OCI-LY3 (cell line): ENCODE measurements at regions not wholly inside any gene's neighbourhood (a gene's known extent, or its start where the extent isn't known, plus 50 kb on each side); places are given as distances from the start of the nearest gene placed in this dataset.
"Not testable (repeated sequence)": the region's sequence is repeated elsewhere in the genome, so short reads cannot be mapped to it uniquely, and the experiment has no call there.

ENCODE experiments used
- H2AFZ ChIP-seq: fragments of 200-600, 300-600 bp; shearing (Covaris generic); 2 replicates; pipeline ENCODE4 v1.6.0; 2014; ENCODE audit warnings: antibody characterized with exemption, low read depth, low read length
- H3K27ac ChIP-seq: fragments of 200-600, 300-600 bp; sonication (generic); 2 replicates; pipeline ENCODE4 v1.5.1; 2014; ENCODE audit warnings: mild to moderate bottlenecking, low read length, moderate library complexity, mixed read lengths
- H3K27me3 ChIP-seq: fragments of 200-600, 300-600 bp; sonication (generic); 2 replicates; pipeline ENCODE4 v1.6.1; 2014; ENCODE audit warnings: low read depth, low read length, mixed read lengths
- H3K36me3 ChIP-seq: fragments of 200-600, 300-600 bp; sonication (generic); replicated peaks from 2 replicates; pipeline ENCODE3; 2014; ENCODE audit warnings: low read depth, low read length, mixed read lengths
- H3K4me1 ChIP-seq: fragments of 300-600, 200-600 bp; sonication (generic); 2 replicates; pipeline ENCODE4 v1.6.1; 2014; ENCODE audit warnings: low read length, mixed read lengths
- H3K4me2 ChIP-seq: fragments of 200-600, 300-600 bp; sonication (generic); 2 replicates; pipeline ENCODE4 v1.6.1; 2014; ENCODE audit warnings: low read length, mixed read lengths
- H3K4me3 ChIP-seq: fragments of 300-600, 200-600 bp; sonication (generic); 2 replicates; pipeline ENCODE4 v1.5.1; 2014; ENCODE audit warnings: antibody characterized with exemption, mild to moderate bottlenecking, low read length, moderate library complexity
- H3K79me2 ChIP-seq: fragments of 300-600, 200-600 bp; shearing (Covaris generic); 2 replicates; pipeline ENCODE4 v1.6.1; 2014; ENCODE audit warnings: mild to moderate bottlenecking, low read length, mixed read lengths
- H3K9ac ChIP-seq: fragments of 300-600, 200-600 bp; shearing (Covaris generic); 2 replicates; pipeline ENCODE4 v1.6.0; 2014; ENCODE audit warnings: mild to moderate bottlenecking, low read length, moderate library complexity
- H3K9me3 ChIP-seq: fragments of 200-600, 300-600 bp; shearing (Covaris generic); 2 replicates; pipeline ENCODE4 v1.6.1; 2014; ENCODE audit warnings: low read length, mixed read lengths; ENCODE audit not compliant: insufficient read depth
- H4K20me1 ChIP-seq: fragments of 200-600, 300-600 bp; sonication (generic); 2 replicates; pipeline ENCODE4 v1.6.1; 2016; ENCODE audit warnings: low read length, mixed read lengths; ENCODE audit not compliant: insufficient read depth
- CTCF ChIP-seq: fragments of 200-600, 300-600 bp; sonication (generic); IDR thresholded peaks from 2 replicates; pipeline ENCODE4 v1.5.1; 2014; ENCODE audit warnings: antibody characterized with exemption, low read length, low read depth
- EZH2phosphoT487 ChIP-seq: fragments of 200-600 bp; shearing (Covaris generic); IDR thresholded peaks from 2 replicates; pipeline ENCODE4 v1.6.1; 2018; ENCODE audit warnings: antibody characterized with exemption, mixed run types, low read depth

- Histone ChIP-seq H3K4me1 (no peaks in the 10 kb centered on the region), H3K4me2 (no peak overlapping the region), H3K9me3 (no peaks in the 10 kb centered on the region), H3K27me3 (no peaks in the 10 kb centered on the region), H3K9ac (no peak overlapping the region), H3K79me2 (no peaks in the 10 kb centered on the region), H3K36me3 (no peaks in the 10 kb centered on the region), H4K20me1 (no peaks in the 10 kb centered on the region), H3K27ac (no peak overlapping the region), H3K4me3 (no peak overlapping the region), H2AFZ (no peak overlapping the region)
- no peak for TF ChIP-seq CTCF
- no peak for TF ChIP-seq EZH2phosphoT487
These were observed 174.8 kb downstream of the PDGFRA start for GRCh38 chr4:54403700-54404453.

GRCh38 chr4:54409270-54409817 is 180.3 kb downstream of the PDGFRA start:
- not testable (repeated sequence) for H3K9ac ChIP-seq, H3K4me3 ChIP-seq, H3K27me3 ChIP-seq, H3K9me3 ChIP-seq, H3K27ac ChIP-seq, H3K79me2 ChIP-seq, H3K36me3 ChIP-seq, H4K20me1 ChIP-seq, H3K4me1 ChIP-seq, H2AFZ ChIP-seq, H3K4me2 ChIP-seq

GRCh38 chr4:54414545-54414944 is 185.5 kb downstream of the PDGFRA start:
- Histone ChIP-seq H3K27me3 (no peaks in the 10 kb centered on the region), H3K36me3 (no peaks in the 10 kb centered on the region), H3K9me3 (no peaks in the 10 kb centered on the region), H2AFZ (no peak overlapping the region), H3K4me3 (no peak overlapping the region), H3K9ac (no peak overlapping the region), H3K4me1 (no peaks in the 10 kb centered on the region), H3K4me2 (no peak overlapping the region), H3K27ac (no peak overlapping the region), H3K79me2 (no peaks in the 10 kb centered on the region), H4K20me1 (no peaks in the 10 kb centered on the region)
- TF ChIP-seq EZH2phosphoT487 (no peak), CTCF (no peak)

- TF ChIP-seq CTCF (no peak), EZH2phosphoT487 (no peak)
- Histone ChIP-seq H4K20me1 (no peaks in the 10 kb centered on the region), H3K36me3 (no peaks in the 10 kb centered on the region), H3K4me2 (no peak overlapping the region), H3K79me2 (no peaks in the 10 kb centered on the region), H3K27me3 (no peaks in the 10 kb centered on the region), H2AFZ (no peak overlapping the region), H3K4me3 (no peak overlapping the region), H3K9me3 (no peaks in the 10 kb centered on the region), H3K27ac (no peak overlapping the region), H3K4me1 (no peaks in the 10 kb centered on the region), H3K9ac (no peak overlapping the region)
These were observed 188.4 kb downstream of the PDGFRA start for GRCh38 chr4:54417476-54417875.
